ENCODE measurements at regions not wholly inside any gene's neighbourhood (a gene's known extent, or its start where the extent isn't known, plus 50 kb on each side); places are given as distances from the start of the nearest gene placed in this dataset.
"Not testable (repeated sequence)": the region's sequence is repeated elsewhere in the genome, so short reads cannot be mapped to it uniquely, and the experiment has no call there.

GRCh38 chr1:87398641-87399040 lies 70.0 kb downstream of the LMO4 start:
- DNase-seq (ENCODE audit: extremely low read depth, low read depth, low spot score): no peak

- DNase-seq (ENCODE audit: extremely low read depth, low read depth, low spot score): no peak
Observed at GRCh38 chr1:87399264-87399663, 70.6 kb downstream of the LMO4 start.

GRCh38 chr1:87399701-87400100 lies 71.0 kb downstream of the LMO4 start:
- DNase-seq (ENCODE audit: extremely low read depth, low read depth, low spot score): no peak

- DNase-seq (ENCODE audit: extremely low read depth, low read depth, low spot score): no peak
Observed at GRCh38 chr1:87400813-87401212, 72.1 kb downstream of the LMO4 start.

- DNase-seq (ENCODE audit: extremely low read depth, low read depth, low spot score): no peak
Observed at GRCh38 chr1:87402241-87403002, 73.7 kb downstream of the LMO4 start.

- DNase-seq (ENCODE audit: extremely low read depth, low read depth, low spot score): no peak
Observed at GRCh38 chr1:87403061-87403820, 74.6 kb downstream of the LMO4 start.

- DNase-seq (ENCODE audit: extremely low read depth, low read depth, low spot score): no peak
Observed at GRCh38 chr1:87404296-87404695, 75.6 kb downstream of the LMO4 start.

- DNase-seq (ENCODE audit: extremely low read depth, low read depth, low spot score): no peak
Observed at GRCh38 chr1:87408665-87409248, 80.1 kb downstream of the LMO4 start.

- DNase-seq (ENCODE audit: extremely low read depth, low read depth, low spot score): no peak
Observed at GRCh38 chr1:87410776-87411480, 82.2 kb downstream of the LMO4 start.

- DNase-seq (ENCODE audit: extremely low read depth, low read depth, low spot score): not testable (repeated sequence)
Observed at GRCh38 chr1:87413846-87414245, 85.2 kb downstream of the LMO4 start.

- no peak for DNase-seq (ENCODE audit: extremely low read depth, low read depth, low spot score)
Observed at GRCh38 chr1:87418048-87418447, 89.4 kb downstream of the LMO4 start.

GRCh38 chr1:87421809-87422208 lies 93.1 kb downstream of the LMO4 start:
- no peak for DNase-seq (ENCODE audit: extremely low read depth, low read depth, low spot score)

- no peak for DNase-seq (ENCODE audit: extremely low read depth, low read depth, low spot score)
Observed at GRCh38 chr1:87424541-87424940, 95.9 kb downstream of the LMO4 start.

GRCh38 chr1:87426463-87427249 lies 98.0 kb downstream of the LMO4 start:
- DNase-seq (ENCODE audit: extremely low read depth, low read depth, low spot score): no peak

GRCh38 chr1:87428367-87428766 lies 99.7 kb downstream of the LMO4 start:
- no peak for DNase-seq (ENCODE audit: extremely low read depth, low read depth, low spot score)

GRCh38 chr1:87428883-87429282 lies 100.2 kb downstream of the LMO4 start:
- DNase-seq (ENCODE audit: extremely low read depth, low read depth, low spot score): no peak

GRCh38 chr1:87432685-87433084 lies 104.0 kb downstream of the LMO4 start:
- DNase-seq (ENCODE audit: extremely low read depth, low read depth, low spot score): no peak

GRCh38 chr1:87433101-87433500 lies 104.4 kb downstream of the LMO4 start:
- not testable (repeated sequence) for DNase-seq (ENCODE audit: extremely low read depth, low read depth, low spot score)

GRCh38 chr1:87435484-87435883 lies 106.8 kb downstream of the LMO4 start:
- DNase-seq (ENCODE audit: extremely low read depth, low read depth, low spot score): no peak

GRCh38 chr1:87436115-87436514 lies 107.4 kb downstream of the LMO4 start:
- DNase-seq (ENCODE audit: extremely low read depth, low read depth, low spot score): not testable (repeated sequence)
